ENCODE measurements at regions not wholly inside any gene's neighbourhood (a gene's known extent, or its start where the extent isn't known, plus 50 kb on each side); places are given as distances from the start of the nearest gene placed in this dataset.

GRCh38 chr5:54620141-54620933, 102.8 kb downstream of the SNX18 start:
- Histone ChIP-seq H3K79me2 (ENCODE audit: control insufficient read depth, insufficient read depth, low read length) (no peaks in the 10 kb centered on the region), H3K27ac (ENCODE audit: insufficient read depth, low read length) (no peak overlapping the region), H3K27me3 (ENCODE audit: control insufficient read depth, insufficient read depth, low read length) (no peaks in the 10 kb centered on the region), H2AFZ (ENCODE audit: low read length) (no peak overlapping the region), H3K4me3 (replicated peaks in 1 of 4; ENCODE audit: control extremely low read depth in 1 of 4, insufficient read depth in 1 of 4, low read depth in 3 of 4, low read length in 4 of 4) (no peak overlapping the region), H3K4me1 (ENCODE audit: control insufficient read depth, extremely low read depth, insufficient read depth, low read length) (no peaks in the 10 kb centered on the region), H4K20me1 (ENCODE audit: control insufficient read depth, extremely low read depth, insufficient read depth, low read length) (no peaks in the 10 kb centered on the region), H3K9me3 (ENCODE audit: control insufficient read depth, insufficient read depth, low read depth, low read length) (no peaks in the 10 kb centered on the region), H3K9ac (ENCODE audit: insufficient read depth, low read length) (no peak overlapping the region), H3K36me3 (ENCODE audit: control insufficient read depth, insufficient read depth, low read length) (no peaks in the 10 kb centered on the region), H3K4me2 (ENCODE audit: extremely low read depth, insufficient read depth, low read length) (no peak overlapping the region)
- TF ChIP-seq EZH2 (IDR thresholded peaks at IDR 0.05; ENCODE audit: low read length, missing control alignments) (no peak), CTCF (conservative IDR thresholded peaks at IDR 0.05 in 1 of 2, IDR thresholded peaks at IDR 0.05 in 1 of 2; ENCODE audit: low read depth in 1 of 2, low read length in 2 of 2) (no peak)
- no peak for DNase-seq (ENCODE audit: low read depth in 2 of 2)

GRCh38 chr5:54619731-54620130, 102.2 kb downstream of the SNX18 start:
- Histone ChIP-seq H4K20me1 (ENCODE audit: control insufficient read depth, extremely low read depth, insufficient read depth, low read length) (no peaks in the 10 kb centered on the region), H3K27me3 (ENCODE audit: control insufficient read depth, insufficient read depth, low read length) (no peaks in the 10 kb centered on the region), H3K4me3 (replicated peaks in 1 of 4; ENCODE audit: control extremely low read depth in 1 of 4, insufficient read depth in 1 of 4, low read depth in 3 of 4, low read length in 4 of 4) (no peak overlapping the region), H3K9me3 (ENCODE audit: control insufficient read depth, insufficient read depth, low read depth, low read length) (no peaks in the 10 kb centered on the region), H3K4me2 (ENCODE audit: extremely low read depth, insufficient read depth, low read length) (no peak overlapping the region), H3K79me2 (ENCODE audit: control insufficient read depth, insufficient read depth, low read length) (no peaks in the 10 kb centered on the region), H3K27ac (ENCODE audit: insufficient read depth, low read length) (no peak overlapping the region), H3K36me3 (ENCODE audit: control insufficient read depth, insufficient read depth, low read length) (no peaks in the 10 kb centered on the region), H3K4me1 (ENCODE audit: control insufficient read depth, extremely low read depth, insufficient read depth, low read length) (no peaks in the 10 kb centered on the region), H2AFZ (ENCODE audit: low read length) (no peak overlapping the region), H3K9ac (ENCODE audit: insufficient read depth, low read length) (no peak overlapping the region)
- TF ChIP-seq CTCF (conservative IDR thresholded peaks at IDR 0.05 in 1 of 2, IDR thresholded peaks at IDR 0.05 in 1 of 2; ENCODE audit: low read depth in 1 of 2, low read length in 2 of 2) (no peak), EZH2 (IDR thresholded peaks at IDR 0.05; ENCODE audit: low read length, missing control alignments) (no peak)
- peak; percentile 34 to 48 for DNase-seq (ENCODE audit: low read depth in 2 of 2)

GRCh38 chr5:54616518-54617220, 99.1 kb downstream of the SNX18 start:
- TF ChIP-seq EZH2 (IDR thresholded peaks at IDR 0.05; ENCODE audit: low read length, missing control alignments) (no peak), CTCF (conservative IDR thresholded peaks at IDR 0.05 in 1 of 2, IDR thresholded peaks at IDR 0.05 in 1 of 2; ENCODE audit: low read depth in 1 of 2, low read length in 2 of 2) (no peak)
- no peak overlapping the region for H3K27ac ChIP-seq (ENCODE audit: insufficient read depth, low read length)

More at GRCh38 chr5:54616518-54617220, 99.1 kb downstream of the SNX18 start:
- Histone ChIP-seq H2AFZ (ENCODE audit: low read length) (no peak overlapping the region), H3K4me3 (replicated peaks in 1 of 4; ENCODE audit: control extremely low read depth in 1 of 4, insufficient read depth in 1 of 4, low read depth in 3 of 4, low read length in 4 of 4) (no peak overlapping the region), H3K4me1 (ENCODE audit: control insufficient read depth, extremely low read depth, insufficient read depth, low read length) (no peaks in the 10 kb centered on the region), H4K20me1 (ENCODE audit: control insufficient read depth, extremely low read depth, insufficient read depth, low read length) (no peaks in the 10 kb centered on the region), H3K36me3 (ENCODE audit: control insufficient read depth, insufficient read depth, low read length) (no peaks in the 10 kb centered on the region), H3K27me3 (ENCODE audit: control insufficient read depth, insufficient read depth, low read length) (no peaks in the 10 kb centered on the region), H3K79me2 (ENCODE audit: control insufficient read depth, insufficient read depth, low read length) (no peaks in the 10 kb centered on the region), H3K9ac (ENCODE audit: insufficient read depth, low read length) (no peak overlapping the region), H3K4me2 (ENCODE audit: extremely low read depth, insufficient read depth, low read length) (no peak overlapping the region), H3K9me3 (ENCODE audit: control insufficient read depth, insufficient read depth, low read depth, low read length) (no peaks in the 10 kb centered on the region)
- DNase-seq (ENCODE audit: low read depth in 2 of 2) = no peak
